Breast epithelium (tissue), 4 donors: ENCODE measurements at regions not wholly inside any gene's neighbourhood (a gene's known extent, or its start where the extent isn't known, plus 50 kb on each side); places are given as distances from the start of the nearest gene placed in this dataset.
A peak's percentile ranks its signal among the peaks of the same experiment; 100 is the strongest.

Source experiments
- DNase-seq, 2 donors: peaks; one replicate each; pipeline ENCODE4 v3.0.0-alpha.2; 2019; ENCODE audit warnings: low spot score in 2 of 2
- H3K27ac ChIP-seq, 2 donors: fragments of 200-600 bp; sonication (generic) in 1 of 2; one replicate each; pipeline ENCODE4 v1.5.1; 2016 to 2019; ENCODE audit warnings: mild to moderate bottlenecking in 1 of 2
- H3K27me3 ChIP-seq, 2 donors: fragments of 200-600 bp; sonication (generic) in 1 of 2; one replicate each; pipeline versions ENCODE4 v1.5.1 to v1.6.0; 2017 to 2019; ENCODE audit warnings: control low read depth in 1 of 2, mild to moderate bottlenecking in 1 of 2
- H3K36me3 ChIP-seq: fragments of 200-600 bp; one replicate; pipeline ENCODE4 v1.5.1; 2019
- H3K4me1 ChIP-seq, 2 donors: fragments of 200-600 bp; sonication (generic); one replicate each; pipeline ENCODE4 v1.5.1; 2016 to 2019; ENCODE audit warnings: control low read depth in 1 of 2
- H3K4me3 ChIP-seq, 3 donors: fragments of 200-600 bp; sonication (generic); 1 replicate in 2 of 3; 2 replicates in 1 of 3; pipeline ENCODE4 v1.5.1; 2016 to 2019; ENCODE audit warnings: mild to moderate bottlenecking in 3 of 3, moderate library complexity in 2 of 3
- H3K9me3 ChIP-seq, 2 donors: fragments of 200-600 bp; sonication (generic) in 1 of 2; one replicate each; pipeline ENCODE4 v1.5.1; 2016 to 2019; ENCODE audit warnings: control low read depth in 1 of 2
- CTCF ChIP-seq, 3 donors: fragments of 450-650 bp; IDR thresholded peaks; one replicate each; pipeline ENCODE4 v1.5.1; 2016 to 2017; ENCODE audit warnings: antibody characterized with exemption in 3 of 3, mild to moderate bottlenecking in 3 of 3, moderate library complexity in 3 of 3
- POLR2A ChIP-seq: fragments of 450-650 bp; IDR thresholded peaks from one replicate; pipeline ENCODE4 v1.6.1; 2016; ENCODE audit warnings: antibody characterized with exemption, mild to moderate bottlenecking, moderate library complexity
- POLR2AphosphoS5 ChIP-seq, 3 donors: sonication (generic); formaldehyde crosslinking; IDR thresholded peaks; one replicate each; pipeline ENCODE4 v1.6.1; 2017; ENCODE audit warnings: antibody characterized with exemption in 3 of 3
- intact Hi-C: fragments of 100-400 bp; cut with DNase I; formaldehyde crosslinking; loops from one replicate; pipeline ENCODE4 v1.15.1; 2023; ENCODE audit warnings: low total_unique reads

- intact Hi-C loops = no loop called here
- no peaks in the 10 kb centered on the region for H3K36me3 ChIP-seq
- H3K27ac ChIP-seq = no peak overlapping the region
- H3K4me3 ChIP-seq = no peak overlapping the region
- DNase-seq = no peak
- H3K4me1 ChIP-seq = peaks cover 0 to 14% of the 10 kb centered on the region in 2 donors
- TF ChIP-seq POLR2A (no peak), CTCF (IDR thresholded peaks at IDR 0.05) (no peak), POLR2AphosphoS5 (IDR thresholded peaks at IDR 0.05) (no peak)
- H3K27me3 ChIP-seq = no peaks in the 10 kb centered on the region
- no peaks in the 10 kb centered on the region for H3K9me3 ChIP-seq
Observed at GRCh38 chr2:203647579-203647978, 58.9 kb upstream of the CD28 start.

- intact Hi-C loops = no loop called here
Observed at GRCh38 chr2:203648273-203648672, 58.2 kb upstream of the CD28 start.

GRCh38 chr2:203649176-203649814 is 57.1 kb upstream of the CD28 start:
- Histone ChIP-seq H3K27me3 (no peaks in the 10 kb centered on the region), H3K27ac (peak overlapping the region; percentile 89 to 90), H3K4me3 (peak overlapping the region in 1 of 3 donors; percentile 39), H3K9me3 (no peaks in the 10 kb centered on the region), H3K4me1 (peaks cover 0 to 14% of the 10 kb centered on the region in 2 donors), H3K36me3 (no peaks in the 10 kb centered on the region)
- intact Hi-C loops = no loop called here
- TF ChIP-seq POLR2A (no peak), POLR2AphosphoS5 (IDR thresholded peaks at IDR 0.05) (no peak), CTCF (IDR thresholded peaks at IDR 0.05) (no peak)
- no peak for DNase-seq

More at GRCh38 chr2:203648273-203648672, 58.2 kb upstream of the CD28 start:
- TF ChIP-seq POLR2A (no peak), POLR2AphosphoS5 (IDR thresholded peaks at IDR 0.05) (peak in 1 of 3 donors; percentile 32)
- DNase-seq = no peak
- no peaks in the 10 kb centered on the region for H3K9me3 ChIP-seq
- no peaks in the 10 kb centered on the region for H3K36me3 ChIP-seq
- H3K4me1 ChIP-seq = peaks cover 0 to 14% of the 10 kb centered on the region in 2 donors
- H3K4me3 ChIP-seq = no peak overlapping the region
- no peaks in the 10 kb centered on the region for H3K27me3 ChIP-seq
- H3K27ac ChIP-seq = peak overlapping the region; percentile 40 to 89

GRCh38 chr2:203650860-203651613 is 55.4 kb upstream of the CD28 start:
- intact Hi-C loops = loop anchor here (10.0 kb wide), 1 partner anchor 1914 kb away; no protein-coding TSS in a partner anchor
- H3K27me3 ChIP-seq = no peaks in the 10 kb centered on the region
- TF ChIP-seq POLR2A (no peak), CTCF (IDR thresholded peaks at IDR 0.05) (peak in 2 of 3 donors; percentile 42 to 45), POLR2AphosphoS5 (IDR thresholded peaks at IDR 0.05) (no peak)
- H3K27ac ChIP-seq = peak overlapping the region; percentile 89 to 90
- no peak for DNase-seq
- no peaks in the 10 kb centered on the region for H3K36me3 ChIP-seq
- no peak overlapping the region for H3K4me3 ChIP-seq
- H3K4me1 ChIP-seq = peaks cover 0 to 14% of the 10 kb centered on the region in 2 donors
- no peaks in the 10 kb centered on the region for H3K9me3 ChIP-seq

- Histone ChIP-seq H3K4me1 (peaks cover 0 to 14% of the 10 kb centered on the region in 2 donors), H3K27ac (peak overlapping the region; percentile 89 to 90)
- intact Hi-C loops = loop anchor here (10.0 kb wide), 1 partner anchor 1913 kb away; no protein-coding TSS in a partner anchor
Observed at GRCh38 chr2:203651621-203652020, 54.8 kb upstream of the CD28 start.

GRCh38 chr2:203654826-203655225 is 51.6 kb upstream of the CD28 start:
- H3K4me1 ChIP-seq = no peaks in the 10 kb centered on the region
- no peak overlapping the region for H3K4me3 ChIP-seq
- no peak overlapping the region for H3K27ac ChIP-seq
- H3K9me3 ChIP-seq = no peaks in the 10 kb centered on the region
- no peaks in the 10 kb centered on the region for H3K27me3 ChIP-seq
- intact Hi-C loops = loop anchor here (10.0 kb wide), 1 partner anchor 1910 kb away; no protein-coding TSS in a partner anchor
- H3K36me3 ChIP-seq = no peaks in the 10 kb centered on the region
- TF ChIP-seq POLR2AphosphoS5 (IDR thresholded peaks at IDR 0.05) (no peak), CTCF (IDR thresholded peaks at IDR 0.05) (no peak)
- no peak for DNase-seq

More at GRCh38 chr2:203651621-203652020, 54.8 kb upstream of the CD28 start:
- no peak overlapping the region for H3K4me3 ChIP-seq
- no peak for DNase-seq
- H3K36me3 ChIP-seq = no peaks in the 10 kb centered on the region
- no peaks in the 10 kb centered on the region for H3K9me3 ChIP-seq
- no peaks in the 10 kb centered on the region for H3K27me3 ChIP-seq
- no peak for TF ChIP-seq POLR2AphosphoS5 (IDR thresholded peaks at IDR 0.05)
